ENCODE measurements at regions not wholly inside any gene's neighbourhood (a gene's known extent, or its start where the extent isn't known, plus 50 kb on each side); places are given as distances from the start of the nearest gene placed in this dataset.

- TF ChIP-seq, protein P1, sequence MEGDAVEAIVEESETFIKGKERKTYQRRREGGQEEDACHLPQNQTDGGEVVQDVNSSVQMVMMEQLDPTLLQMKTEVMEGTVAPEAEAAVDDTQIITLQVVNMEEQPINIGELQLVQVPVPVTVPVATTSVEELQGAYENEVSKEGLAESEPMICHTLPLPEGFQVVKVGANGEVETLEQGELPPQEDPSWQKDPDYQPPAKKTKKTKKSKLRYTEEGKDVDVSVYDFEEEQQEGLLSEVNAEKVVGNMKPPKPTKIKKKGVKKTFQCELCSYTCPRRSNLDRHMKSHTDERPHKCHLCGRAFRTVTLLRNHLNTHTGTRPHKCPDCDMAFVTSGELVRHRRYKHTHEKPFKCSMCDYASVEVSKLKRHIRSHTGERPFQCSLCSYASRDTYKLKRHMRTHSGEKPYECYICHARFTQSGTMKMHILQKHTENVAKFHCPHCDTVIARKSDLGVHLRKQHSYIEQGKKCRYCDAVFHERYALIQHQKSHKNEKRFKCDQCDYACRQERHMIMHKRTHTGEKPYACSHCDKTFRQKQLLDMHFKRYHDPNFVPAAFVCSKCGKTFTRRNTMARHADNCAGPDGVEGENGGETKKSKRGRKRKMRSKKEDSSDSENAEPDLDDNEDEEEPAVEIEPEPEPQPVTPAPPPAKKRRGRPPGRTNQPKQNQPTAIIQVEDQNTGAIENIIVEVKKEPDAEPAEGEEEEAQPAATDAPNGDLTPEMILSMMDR (IDR thresholded peaks at IDR 0.05), result no peak
- TF ChIP-seq POLR2AphosphoS5 (IDR thresholded peaks at IDR 0.05), result no peak
- TF ChIP-seq POLR2A (IDR thresholded peaks at IDR 0.05), result no peak
Observed at GRCh38 chr1:58901008-58901407, 117.2 kb upstream of the JUN start.

Data from sigmoid colon (tissue), 4 donors.